ENCODE measurements at regions not wholly inside any gene's neighbourhood (a gene's known extent, or its start where the extent isn't known, plus 50 kb on each side); places are given as distances from the start of the nearest gene placed in this dataset.

DNA sequence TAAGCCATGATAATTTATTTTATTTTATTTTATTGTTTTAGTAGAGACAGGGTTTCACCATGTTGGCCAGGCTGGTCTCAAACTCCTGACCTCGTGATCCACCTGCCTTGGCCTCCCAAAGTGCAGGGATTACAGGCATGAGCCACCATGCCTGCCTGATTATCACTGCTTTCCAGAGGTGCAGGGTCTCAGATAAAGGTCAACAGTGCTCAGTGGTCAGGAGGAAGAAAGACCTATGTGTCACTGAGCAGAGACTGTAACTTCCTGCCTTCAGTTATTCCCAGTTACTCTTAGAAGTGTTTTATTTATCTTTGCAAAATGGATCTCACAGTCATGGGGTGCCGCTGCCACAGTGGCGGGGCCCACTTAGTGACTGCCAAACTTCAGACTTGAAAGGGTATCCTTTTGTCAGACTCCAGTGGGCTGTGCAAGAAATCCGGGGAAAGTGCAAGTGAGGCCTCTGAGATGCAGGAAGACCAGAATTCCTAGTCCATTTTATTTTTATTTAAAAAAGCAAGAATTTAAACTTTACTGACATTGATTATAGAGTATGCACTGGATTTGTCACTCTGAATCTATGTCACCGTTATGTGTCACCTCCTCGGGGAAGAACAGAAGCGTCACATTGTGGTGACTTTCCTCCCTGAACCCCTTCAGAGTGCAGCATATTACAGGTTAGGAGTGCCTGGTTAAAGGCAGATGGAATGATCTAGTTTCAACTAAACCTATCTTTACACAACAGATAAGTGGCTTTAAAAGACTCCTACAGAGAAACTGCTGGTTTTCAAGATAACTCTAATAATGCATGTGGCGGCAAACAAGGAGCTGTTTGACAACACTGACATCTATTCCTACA, 59.1 kb upstream of the BICD1 start:
- TF ChIP-seq, protein P1, sequence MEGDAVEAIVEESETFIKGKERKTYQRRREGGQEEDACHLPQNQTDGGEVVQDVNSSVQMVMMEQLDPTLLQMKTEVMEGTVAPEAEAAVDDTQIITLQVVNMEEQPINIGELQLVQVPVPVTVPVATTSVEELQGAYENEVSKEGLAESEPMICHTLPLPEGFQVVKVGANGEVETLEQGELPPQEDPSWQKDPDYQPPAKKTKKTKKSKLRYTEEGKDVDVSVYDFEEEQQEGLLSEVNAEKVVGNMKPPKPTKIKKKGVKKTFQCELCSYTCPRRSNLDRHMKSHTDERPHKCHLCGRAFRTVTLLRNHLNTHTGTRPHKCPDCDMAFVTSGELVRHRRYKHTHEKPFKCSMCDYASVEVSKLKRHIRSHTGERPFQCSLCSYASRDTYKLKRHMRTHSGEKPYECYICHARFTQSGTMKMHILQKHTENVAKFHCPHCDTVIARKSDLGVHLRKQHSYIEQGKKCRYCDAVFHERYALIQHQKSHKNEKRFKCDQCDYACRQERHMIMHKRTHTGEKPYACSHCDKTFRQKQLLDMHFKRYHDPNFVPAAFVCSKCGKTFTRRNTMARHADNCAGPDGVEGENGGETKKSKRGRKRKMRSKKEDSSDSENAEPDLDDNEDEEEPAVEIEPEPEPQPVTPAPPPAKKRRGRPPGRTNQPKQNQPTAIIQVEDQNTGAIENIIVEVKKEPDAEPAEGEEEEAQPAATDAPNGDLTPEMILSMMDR (conservative IDR thresholded peaks at IDR 0.05; ENCODE audit: low read depth in 2 of 2) = no peak
- TF ChIP-seq POLR2AphosphoS5 (IDR thresholded peaks at IDR 0.05; ENCODE audit: low read depth) = no peak
